A549 (cell line): ENCODE measurements at regions not wholly inside any gene's neighbourhood (a gene's known extent, or its start where the extent isn't known, plus 50 kb on each side); places are given as distances from the start of the nearest gene placed in this dataset.

Source experiments
- ATAC-seq, 2 experiments: fragments of 200-7000 bp in 1 of 2; fragments of >200 bp in 1 of 2; cut with Nextera tagmentation in 1 of 2; cut with Tn5 transposase in 1 of 2; 3 replicates each; pipeline versions ENCODE4 v1.8.0 to v1.9.1; 2018 to 2020; ENCODE audit warnings: mild to moderate bottlenecking in 1 of 2, moderate library complexity in 1 of 2
- CTCF ChIA-PET: fragments of 300-600 bp; sonication (Branson Sonifier 250); formaldehyde crosslinking; extraction: SDS; loops from one replicate; lab custom pipeline; 2021; ENCODE audit warnings: antibody characterized with exemption, inconsistent platforms; lab: Yijun Ruan, JAX
- POLR2A ChIA-PET: fragments of 350-600 bp; formaldehyde crosslinking; extraction: SDS; loops from one replicate; lab custom pipeline; 2021; ENCODE audit warnings: antibody characterized with exemption, inconsistent platforms; lab: Yijun Ruan, JAX
- DNase-seq, 2 experiments: peaks; one replicate each; pipeline versions ENCODE4 v3.0.0 to v3.0.0-alpha.2; 2011 to 2016; ENCODE audit warnings: low read depth in 1 of 2, low spot score in 1 of 2
- FAIRE-seq: peaks from 2 replicates; lab custom pipeline; 2011; peaks lifted over from hg19 to GRCh38; lab: Jason Lieb, UNC
- H3K27ac ChIP-seq, 2 experiments: fragments of >200 bp; sonication (Bioruptor Twin); formaldehyde crosslinking; 3 replicates each; pipeline ENCODE4 v1.5.1; 2016 to 2017
- H3K4me1 ChIP-seq: fragments of >200 bp; sonication (Bioruptor Twin); formaldehyde crosslinking; 3 replicates; pipeline ENCODE4 v1.6.1; 2016
- H3K4me2 ChIP-seq: fragments of >200 bp; sonication (Bioruptor Twin); formaldehyde crosslinking; 3 replicates; pipeline ENCODE4 v1.6.1; 2016
- H3K4me3 ChIP-seq: fragments of >200 bp; sonication (Bioruptor Twin); formaldehyde crosslinking; 3 replicates; pipeline ENCODE4 v1.5.1; 2016
- H3K9me3 ChIP-seq: fragments of >200 bp; sonication (Bioruptor Twin); formaldehyde crosslinking; 3 replicates; pipeline ENCODE4 v1.6.1; 2016
- CHD4 ChIP-seq: fragments of 200-600 bp; sonication (generic); IDR thresholded peaks from 2 replicates; pipeline ENCODE4 v1.6.1; 2016; ENCODE audit warnings: antibody characterized with exemption, mild to moderate bottlenecking, borderline replicate concordance
- ESRRA ChIP-seq: fragments of 150-350 bp; IDR thresholded peaks from 2 replicates; pipeline ENCODE4 v1.6.1; 2014; ENCODE audit warnings: mild to moderate bottlenecking, low read length, borderline replicate concordance
- FOSB ChIP-seq: fragments of 250-450 bp; sonication (Bioruptor Pico); IDR thresholded peaks from 2 replicates; pipeline ENCODE4 v1.5.0; 2020; ENCODE audit warnings: mild to moderate bottlenecking, moderate library complexity
- FOXS1 ChIP-seq: fragments of 250-450 bp; sonication (Bioruptor Pico); IDR thresholded peaks from 2 replicates; pipeline ENCODE4 v1.5.0; 2020; ENCODE audit warnings: mild to moderate bottlenecking, moderate library complexity
- GATA3 ChIP-seq: IDR thresholded peaks from 2 replicates; pipeline ENCODE4 v1.6.1; 2012; ENCODE audit warnings: borderline replicate concordance
- HDAC2 ChIP-seq: fragments of 200-600 bp; sonication (generic); IDR thresholded peaks from 2 replicates; pipeline ENCODE4 v1.6.1; 2016
- HEYL ChIP-seq: fragments of 250-450 bp; sonication (Bioruptor Pico); IDR thresholded peaks from 2 replicates; pipeline ENCODE4 v1.8.0; 2021; ENCODE audit warnings: mild to moderate bottlenecking, moderate library complexity
- HOXA7 ChIP-seq: fragments of 250-450 bp; sonication (Bioruptor Pico); IDR thresholded peaks from 2 replicates; pipeline ENCODE4 v1.5.0; 2020; ENCODE audit warnings: mild to moderate bottlenecking, moderate library complexity
- HOXB13 ChIP-seq: fragments of 250-450 bp; sonication (Bioruptor Pico); IDR thresholded peaks from 2 replicates; pipeline ENCODE4 v1.5.0; 2020; ENCODE audit warnings: low read depth, mild to moderate bottlenecking, moderate library complexity
- HOXB5 ChIP-seq: fragments of 250-450 bp; sonication (Bioruptor Pico); IDR thresholded peaks from 2 replicates; pipeline ENCODE4 v1.5.0; 2020; ENCODE audit warnings: mild to moderate bottlenecking, moderate library complexity
- KDM1A ChIP-seq: fragments of 200-600 bp; sonication (generic); IDR thresholded peaks from 2 replicates; pipeline ENCODE4 v1.6.1; 2016; ENCODE audit warnings: low read depth, mild to moderate bottlenecking
- MAFK ChIP-seq: fragments of 450-650 bp; IDR thresholded peaks from 2 replicates; pipeline ENCODE4 v1.6.1; 2014; ENCODE audit not compliant: partially characterized antibody
- MAZ ChIP-seq: fragments of 150-350 bp; IDR thresholded peaks from 2 replicates; pipeline ENCODE4 v1.6.1; 2014; ENCODE audit warnings: antibody characterized with exemption, low read depth, low read length, borderline replicate concordance
- NR3C1 ChIP-seq: fragments of >200 bp; sonication (Bioruptor Twin); formaldehyde crosslinking; IDR thresholded peaks from 3 replicates; pipeline ENCODE4 v1.6.1; 2017
- PHF8 ChIP-seq: fragments of 200-600 bp; sonication (generic); IDR thresholded peaks from 2 replicates; pipeline ENCODE4 v1.6.1; 2016; ENCODE audit warnings: low read depth, mild to moderate bottlenecking, antibody characterized with exemption, moderate library complexity, borderline replicate concordance
- RFX5 ChIP-seq: fragments of 450-650 bp; IDR thresholded peaks from 2 replicates; pipeline ENCODE4 v1.7.1; 2014; ENCODE audit warnings: antibody characterized with exemption, mild to moderate bottlenecking, moderate library complexity
- WGBS: methylation state at CpG from one replicate; pipeline ENCODE4 v1.1.6; 2017; ENCODE audit errors: missing lambda C conversion rate; 5-methylcytosine and 5-hydroxymethylcytosine counted together
- TF ChIP-seq, protein P1 (sequence below): IDR thresholded peaks from 2 replicates; pipeline ENCODE4 v1.6.1; 2012
- TF ChIP-seq, protein P2 (sequence below): IDR thresholded peaks from 2 replicates; pipeline ENCODE4 v1.6.1; 2012; ENCODE audit warnings: low read depth, borderline replicate concordance
- TF ChIP-seq, protein P3 (sequence below): fragments of 250-450 bp; sonication (Bioruptor Pico); IDR thresholded peaks from 2 replicates; pipeline ENCODE4 v1.5.0; 2021; ENCODE audit warnings: mild to moderate bottlenecking, moderate library complexity, borderline replicate concordance
- TF ChIP-seq, protein P4 (sequence below): fragments of 150-350 bp; IDR thresholded peaks from 2 replicates; pipeline ENCODE4 v1.6.1; 2014; ENCODE audit warnings: low read depth, mild to moderate bottlenecking, low read length
- TF ChIP-seq, protein P5 (sequence below): fragments of >200 bp; sonication (Bioruptor Twin); formaldehyde crosslinking; IDR thresholded peaks from 3 replicates; pipeline ENCODE4 v1.6.1; 2016
- TF ChIP-seq, protein P6 (sequence below): fragments of 200-600 bp; sonication (generic); IDR thresholded peaks from 2 replicates; pipeline ENCODE4 v1.6.1; 2016; ENCODE audit warnings: antibody characterized with exemption, mild to moderate bottlenecking, moderate library complexity

DNA sequence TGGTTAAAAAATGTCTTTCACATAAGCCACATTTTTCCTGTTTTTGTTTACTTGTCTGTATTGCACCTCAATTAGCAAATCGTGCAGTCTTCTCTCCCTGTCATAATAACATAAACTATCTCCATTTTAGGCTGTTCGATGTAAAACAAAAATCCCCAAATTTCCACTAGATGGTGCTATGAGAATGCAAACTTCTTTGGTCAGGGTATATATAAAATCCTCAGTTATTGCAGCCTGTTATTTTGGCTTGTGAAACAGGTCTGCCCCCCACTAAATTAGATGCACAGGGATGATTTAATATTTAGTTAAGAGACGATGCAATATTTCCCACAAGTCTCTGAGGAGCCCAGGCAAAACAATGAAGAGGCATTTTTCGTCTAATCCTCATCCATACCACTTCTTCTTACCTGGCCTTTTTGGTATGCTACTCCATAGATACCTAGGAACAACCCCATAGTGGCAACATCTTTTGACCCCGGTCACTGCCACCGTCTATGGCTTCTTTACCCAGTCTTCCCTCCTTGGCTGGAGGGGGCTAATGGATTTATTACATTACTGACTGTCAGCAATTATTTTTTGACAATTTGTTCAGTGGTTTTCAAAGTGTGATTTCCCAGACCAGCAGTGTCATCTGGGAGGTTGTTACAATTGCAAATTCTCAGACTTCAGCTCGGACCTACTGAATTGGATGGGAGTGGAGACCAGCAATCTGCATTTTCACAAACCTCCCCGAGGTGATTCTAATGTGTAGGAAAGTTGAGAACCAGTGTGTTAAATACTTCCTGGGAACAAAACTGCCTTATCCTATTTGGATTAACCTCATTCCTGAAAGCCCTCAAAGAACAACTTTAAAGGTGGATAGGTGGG lies 117.4 kb upstream of the CWC22 start (continued):
- TF ChIP-seq, protein P1, sequence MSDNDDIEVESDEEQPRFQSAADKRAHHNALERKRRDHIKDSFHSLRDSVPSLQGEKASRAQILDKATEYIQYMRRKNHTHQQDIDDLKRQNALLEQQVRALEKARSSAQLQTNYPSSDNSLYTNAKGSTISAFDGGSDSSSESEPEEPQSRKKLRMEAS = no peak
- no peak for TF ChIP-seq FOXS1

DNA sequence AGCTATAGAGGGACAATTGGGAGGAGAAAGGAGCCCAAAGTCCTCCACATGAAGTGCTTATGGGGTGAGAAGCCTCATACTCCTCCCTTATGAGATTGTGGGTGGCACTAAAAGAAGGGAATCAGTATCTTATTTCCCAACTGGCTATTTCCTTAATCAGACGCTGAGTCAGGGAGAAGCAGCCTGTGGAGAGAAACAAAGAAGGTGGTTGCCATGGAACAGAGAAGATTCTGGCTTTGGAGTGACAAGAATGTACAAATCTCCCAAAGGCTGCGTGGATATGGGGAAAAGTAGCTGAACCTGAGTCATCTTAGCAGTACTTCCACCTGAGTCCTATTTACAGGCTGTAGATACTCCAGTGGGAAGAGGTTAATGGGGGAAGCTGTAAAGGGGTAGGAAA lies 115.8 kb upstream of the CWC22 start:
- no peaks in the 10 kb centered on the region for H3K9me3 ChIP-seq
- peaks cover 16% of the 10 kb centered on the region for H3K4me1 ChIP-seq
- no peak overlapping the region for H3K4me2 ChIP-seq
- CTCF ChIA-PET = interaction anchor here (0.9 to 3.6 kb wide), 10 partner anchors 12 to 1597 kb away, joined by 3 to 18 read pairs (median 7); partner anchors contain the start of genes ITGA4 and UBE2E3
- H3K4me3 ChIP-seq = no peak overlapping the region
- POLR2A ChIA-PET = no interaction called here
- TF ChIP-seq, protein P2, sequence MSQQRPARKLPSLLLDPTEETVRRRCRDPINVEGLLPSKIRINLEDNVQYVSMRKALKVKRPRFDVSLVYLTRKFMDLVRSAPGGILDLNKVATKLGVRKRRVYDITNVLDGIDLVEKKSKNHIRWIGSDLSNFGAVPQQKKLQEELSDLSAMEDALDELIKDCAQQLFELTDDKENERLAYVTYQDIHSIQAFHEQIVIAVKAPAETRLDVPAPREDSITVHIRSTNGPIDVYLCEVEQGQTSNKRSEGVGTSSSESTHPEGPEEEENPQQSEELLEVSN = no peak
- TF ChIP-seq KDM1A = no peak
- TF ChIP-seq CHD4 = no peak
- no peak for TF ChIP-seq GATA3
- TF ChIP-seq, protein P3, sequence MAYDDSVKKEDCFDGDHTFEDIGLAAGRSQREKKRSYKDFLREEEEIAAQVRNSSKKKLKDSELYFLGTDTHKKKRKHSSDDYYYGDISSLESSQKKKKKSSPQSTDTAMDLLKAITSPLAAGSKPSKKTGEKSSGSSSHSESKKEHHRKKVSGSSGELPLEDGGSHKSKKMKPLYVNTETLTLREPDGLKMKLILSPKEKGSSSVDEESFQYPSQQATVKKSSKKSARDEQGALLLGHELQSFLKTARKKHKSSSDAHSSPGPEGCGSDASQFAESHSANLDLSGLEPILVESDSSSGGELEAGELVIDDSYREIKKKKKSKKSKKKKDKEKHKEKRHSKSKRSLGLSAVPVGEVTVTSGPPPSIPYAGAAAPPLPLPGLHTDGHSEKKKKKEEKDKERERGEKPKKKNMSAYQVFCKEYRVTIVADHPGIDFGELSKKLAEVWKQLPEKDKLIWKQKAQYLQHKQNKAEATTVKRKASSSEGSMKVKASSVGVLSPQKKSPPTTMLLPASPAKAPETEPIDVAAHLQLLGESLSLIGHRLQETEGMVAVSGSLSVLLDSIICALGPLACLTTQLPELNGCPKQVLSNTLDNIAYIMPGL (CRISPR knock-in tag) = no peak
- TF ChIP-seq, protein P4, sequence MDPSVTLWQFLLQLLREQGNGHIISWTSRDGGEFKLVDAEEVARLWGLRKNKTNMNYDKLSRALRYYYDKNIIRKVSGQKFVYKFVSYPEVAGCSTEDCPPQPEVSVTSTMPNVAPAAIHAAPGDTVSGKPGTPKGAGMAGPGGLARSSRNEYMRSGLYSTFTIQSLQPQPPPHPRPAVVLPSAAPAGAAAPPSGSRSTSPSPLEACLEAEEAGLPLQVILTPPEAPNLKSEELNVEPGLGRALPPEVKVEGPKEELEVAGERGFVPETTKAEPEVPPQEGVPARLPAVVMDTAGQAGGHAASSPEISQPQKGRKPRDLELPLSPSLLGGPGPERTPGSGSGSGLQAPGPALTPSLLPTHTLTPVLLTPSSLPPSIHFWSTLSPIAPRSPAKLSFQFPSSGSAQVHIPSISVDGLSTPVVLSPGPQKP = no peak
- no peak for TF ChIP-seq HDAC2
- TF ChIP-seq HOXB13 = no peak
- no peak for TF ChIP-seq PHF8
- no peak for TF ChIP-seq HOXB5 (CRISPR knock-in tag)
- no peak for TF ChIP-seq ESRRA
- TF ChIP-seq, protein P5, sequence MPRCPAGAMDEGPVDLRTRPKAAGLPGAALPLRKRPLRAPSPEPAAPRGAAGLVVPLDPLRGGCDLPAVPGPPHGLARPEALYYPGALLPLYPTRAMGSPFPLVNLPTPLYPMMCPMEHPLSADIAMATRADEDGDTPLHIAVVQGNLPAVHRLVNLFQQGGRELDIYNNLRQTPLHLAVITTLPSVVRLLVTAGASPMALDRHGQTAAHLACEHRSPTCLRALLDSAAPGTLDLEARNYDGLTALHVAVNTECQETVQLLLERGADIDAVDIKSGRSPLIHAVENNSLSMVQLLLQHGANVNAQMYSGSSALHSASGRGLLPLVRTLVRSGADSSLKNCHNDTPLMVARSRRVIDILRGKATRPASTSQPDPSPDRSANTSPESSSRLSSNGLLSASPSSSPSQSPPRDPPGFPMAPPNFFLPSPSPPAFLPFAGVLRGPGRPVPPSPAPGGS = no peak
- TF ChIP-seq, protein P6, sequence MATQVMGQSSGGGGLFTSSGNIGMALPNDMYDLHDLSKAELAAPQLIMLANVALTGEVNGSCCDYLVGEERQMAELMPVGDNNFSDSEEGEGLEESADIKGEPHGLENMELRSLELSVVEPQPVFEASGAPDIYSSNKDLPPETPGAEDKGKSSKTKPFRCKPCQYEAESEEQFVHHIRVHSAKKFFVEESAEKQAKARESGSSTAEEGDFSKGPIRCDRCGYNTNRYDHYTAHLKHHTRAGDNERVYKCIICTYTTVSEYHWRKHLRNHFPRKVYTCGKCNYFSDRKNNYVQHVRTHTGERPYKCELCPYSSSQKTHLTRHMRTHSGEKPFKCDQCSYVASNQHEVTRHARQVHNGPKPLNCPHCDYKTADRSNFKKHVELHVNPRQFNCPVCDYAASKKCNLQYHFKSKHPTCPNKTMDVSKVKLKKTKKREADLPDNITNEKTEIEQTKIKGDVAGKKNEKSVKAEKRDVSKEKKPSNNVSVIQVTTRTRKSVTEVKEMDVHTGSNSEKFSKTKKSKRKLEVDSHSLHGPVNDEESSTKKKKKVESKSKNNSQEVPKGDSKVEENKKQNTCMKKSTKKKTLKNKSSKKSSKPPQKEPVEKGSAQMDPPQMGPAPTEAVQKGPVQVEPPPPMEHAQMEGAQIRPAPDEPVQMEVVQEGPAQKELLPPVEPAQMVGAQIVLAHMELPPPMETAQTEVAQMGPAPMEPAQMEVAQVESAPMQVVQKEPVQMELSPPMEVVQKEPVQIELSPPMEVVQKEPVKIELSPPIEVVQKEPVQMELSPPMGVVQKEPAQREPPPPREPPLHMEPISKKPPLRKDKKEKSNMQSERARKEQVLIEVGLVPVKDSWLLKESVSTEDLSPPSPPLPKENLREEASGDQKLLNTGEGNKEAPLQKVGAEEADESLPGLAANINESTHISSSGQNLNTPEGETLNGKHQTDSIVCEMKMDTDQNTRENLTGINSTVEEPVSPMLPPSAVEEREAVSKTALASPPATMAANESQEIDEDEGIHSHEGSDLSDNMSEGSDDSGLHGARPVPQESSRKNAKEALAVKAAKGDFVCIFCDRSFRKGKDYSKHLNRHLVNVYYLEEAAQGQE = no peak
- TF ChIP-seq MAZ = no peak
- TF ChIP-seq NR3C1 = no peak
- no peak for TF ChIP-seq RFX5
- TF ChIP-seq FOSB (CRISPR knock-in tag) = no peak
- TF ChIP-seq HOXA7 (CRISPR knock-in tag) = no peak
- TF ChIP-seq MAFK = no peak
- no peak for TF ChIP-seq HEYL
- peak in 1 of 2 experiments; percentile 13 for DNase-seq
- WGBS = 9% methylated on average over 2 of the region's 2 CpGs
- H3K27ac ChIP-seq = no peak overlapping the region
- no peak for ATAC-seq
- no peak for FAIRE-seq
